ENCODE measurements at regions not wholly inside any gene's neighbourhood (a gene's known extent, or its start where the extent isn't known, plus 50 kb on each side); places are given as distances from the start of the nearest gene placed in this dataset.

DNA sequence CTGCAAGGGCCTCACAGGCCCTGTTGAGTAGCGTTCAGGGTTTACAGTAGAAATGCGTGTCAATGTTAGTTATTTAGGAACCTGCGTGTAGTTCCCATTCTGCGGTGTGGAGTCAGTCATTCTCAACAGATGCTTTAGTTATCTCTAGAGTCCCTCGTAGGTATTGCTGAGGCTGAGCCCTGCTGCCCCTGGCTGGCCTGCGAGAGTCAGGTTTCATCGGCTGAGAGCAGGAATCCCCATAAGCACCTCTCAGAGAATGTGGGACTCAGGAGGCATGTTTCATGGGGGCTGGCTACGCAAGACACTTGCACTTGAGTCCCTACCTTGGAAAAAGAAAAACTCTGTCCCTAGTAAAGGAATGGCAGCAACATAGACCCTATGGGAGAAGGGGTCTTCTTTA, 347.5 kb upstream of the ASIC2 start:
- DNase-seq (ENCODE audit: low read depth in 2 of 2), result no peak

DNA sequence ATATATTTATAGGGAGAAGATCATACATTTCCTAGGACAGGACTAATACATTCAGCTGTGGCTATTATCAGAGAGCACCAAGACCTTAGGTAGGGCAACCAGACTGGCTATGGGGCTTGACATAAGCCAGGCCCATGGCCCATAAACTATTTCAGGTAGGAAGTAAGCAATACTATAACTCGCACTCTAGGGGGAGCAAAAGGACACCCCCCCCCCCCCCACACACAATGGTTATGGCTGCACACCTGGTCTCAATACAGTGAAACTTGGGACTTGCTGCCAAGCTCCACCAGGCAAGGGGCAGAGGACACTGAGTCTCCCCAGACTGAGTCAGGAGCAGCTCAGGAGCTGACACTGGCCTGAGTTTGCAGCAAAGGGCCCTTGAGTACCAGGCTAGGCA, 348.9 kb upstream of the ASIC2 start:
- DNase-seq (ENCODE audit: low read depth in 2 of 2), result no peak

GRCh38 chr17:33647956-33648355, 354.9 kb upstream of the ASIC2 start:
- peak in 1 of 2 experiments; percentile 0 for DNase-seq (ENCODE audit: low read depth in 2 of 2)

DNA sequence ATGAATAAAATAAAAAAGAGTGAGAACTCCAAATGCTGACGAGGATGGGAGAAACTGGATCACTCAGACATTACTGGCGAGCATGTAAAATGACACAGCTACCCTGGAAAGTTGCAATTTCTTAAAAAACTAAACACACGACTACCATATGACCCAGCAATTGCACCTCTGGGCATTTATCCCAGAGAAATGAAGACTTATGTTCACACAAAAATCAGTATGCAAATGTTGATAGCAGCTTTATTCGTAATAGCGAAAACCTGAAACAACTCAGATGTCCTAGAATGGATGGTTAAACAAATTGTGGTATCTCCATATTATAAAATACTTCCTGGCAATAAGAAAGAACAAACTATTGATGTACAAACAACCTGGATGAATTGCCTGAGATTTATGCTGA, 357.2 kb upstream of the ASIC2 start:
- DNase-seq (ENCODE audit: low read depth in 2 of 2), result no peak

DNA sequence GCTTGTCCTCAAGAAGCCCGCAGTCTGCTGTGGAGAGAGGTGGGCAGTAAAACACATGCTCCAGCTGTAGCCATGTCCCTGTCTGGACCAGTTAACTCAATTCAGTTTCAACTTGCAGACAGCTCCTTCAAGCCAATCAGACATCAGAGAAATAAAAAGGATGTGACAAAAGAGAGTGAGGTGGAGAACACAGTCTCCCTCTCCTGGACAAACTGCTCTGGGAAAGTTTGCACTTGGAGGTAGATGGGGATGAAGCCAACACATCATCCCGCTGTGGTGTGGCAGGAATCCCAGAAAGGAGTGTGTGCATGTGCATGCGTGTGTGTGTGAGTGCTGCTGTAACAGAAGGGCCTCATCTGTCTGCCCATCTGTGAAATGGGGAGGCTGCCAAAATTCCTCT, 358.6 kb upstream of the ASIC2 start:
- no peak for DNase-seq (ENCODE audit: low read depth in 2 of 2)

GRCh38 chr17:33652731-33653398, 359.8 kb upstream of the ASIC2 start:
- no peak for DNase-seq (ENCODE audit: low read depth in 2 of 2)

DNA sequence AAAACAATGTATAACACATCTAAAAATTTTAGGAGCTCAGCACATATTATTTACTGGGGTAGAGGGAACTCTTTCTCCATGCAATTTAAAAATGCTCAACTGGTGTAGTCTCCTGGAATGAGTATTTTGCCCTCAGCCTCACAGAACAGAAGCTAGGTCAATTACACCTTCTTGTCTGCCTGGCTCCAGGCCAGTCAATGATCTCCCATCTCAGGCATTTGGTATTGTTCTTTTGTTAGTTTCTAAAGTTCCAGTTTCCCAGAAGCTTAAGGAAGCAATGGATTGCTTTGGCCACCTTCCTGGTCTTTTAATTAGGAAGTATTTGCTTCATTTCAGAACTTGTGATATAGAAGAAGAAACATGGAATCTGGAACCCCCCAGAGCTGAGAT, 360.3 kb upstream of the ASIC2 start:
- DNase-seq (ENCODE audit: low read depth in 2 of 2), result no peak

DNA sequence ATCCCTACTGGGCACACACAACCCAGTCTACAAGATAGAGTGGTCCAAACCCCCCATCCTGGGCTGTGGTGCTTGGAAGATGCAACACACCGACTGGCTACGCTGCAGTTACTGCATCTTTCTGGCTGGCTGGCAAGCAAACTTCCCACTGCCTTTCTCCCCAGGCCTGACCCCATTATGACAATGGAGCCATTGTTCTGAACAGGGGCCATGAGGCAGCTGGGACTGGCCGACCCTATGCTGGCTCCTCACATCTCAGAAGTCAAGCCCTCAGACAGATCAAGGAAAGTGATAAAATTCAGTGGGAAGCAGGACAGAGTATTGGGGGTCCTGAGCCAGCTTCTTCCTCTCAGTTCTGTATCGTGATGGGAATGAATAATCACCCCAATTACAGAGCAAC, 364.1 kb upstream of the ASIC2 start:
- no peak for DNase-seq (ENCODE audit: low read depth in 2 of 2)

DNA sequence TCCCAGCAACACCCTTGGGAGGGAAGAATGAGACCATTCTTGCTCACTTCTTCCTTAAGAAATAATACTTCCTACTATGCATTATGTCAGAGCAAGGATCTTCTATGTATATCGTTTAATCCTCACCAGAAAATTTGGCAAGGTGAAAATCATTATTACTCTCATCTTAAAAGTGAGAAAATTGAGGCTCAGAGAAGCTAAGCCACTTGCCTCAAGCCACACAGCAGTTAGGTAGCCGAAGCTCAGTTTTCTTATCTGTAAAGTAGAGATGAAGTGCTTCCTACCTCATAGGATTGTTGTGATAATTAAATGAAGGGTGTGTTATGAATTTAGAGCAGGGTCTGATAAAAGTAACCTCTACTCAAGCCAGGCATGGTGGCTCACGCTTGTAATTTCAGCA, 368.9 kb upstream of the ASIC2 start:
- no peak for DNase-seq (ENCODE audit: low read depth in 2 of 2)

GRCh38 chr17:33664116-33664840, 371.2 kb upstream of the ASIC2 start:
- DNase-seq (ENCODE audit: low read depth in 2 of 2), result no peak

DNA sequence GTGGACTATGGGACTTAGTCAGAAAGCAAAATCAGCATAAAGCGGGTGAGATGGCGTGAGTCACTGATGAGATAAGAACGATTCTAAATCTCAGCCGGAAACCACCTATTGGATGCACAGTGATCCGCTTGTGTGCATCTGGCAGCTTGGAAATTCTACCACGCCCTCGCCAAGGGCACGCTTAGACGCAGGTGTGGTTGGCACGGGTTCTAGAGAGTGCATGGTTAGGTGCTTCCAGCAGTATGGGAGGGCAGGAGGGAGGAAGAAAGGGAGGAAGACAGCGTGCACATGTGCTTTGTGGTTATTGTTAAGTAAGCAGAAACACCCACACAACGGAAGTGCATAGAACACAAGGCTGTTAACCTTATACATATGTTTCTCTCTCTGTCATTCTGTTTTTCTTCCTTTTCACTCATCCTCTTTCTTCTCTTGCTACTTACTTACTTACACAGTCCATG, 374.0 kb upstream of the ASIC2 start:
- peak in 1 of 2 experiments; percentile 11 for DNase-seq (ENCODE audit: low read depth in 2 of 2)

- no peak for DNase-seq (ENCODE audit: low read depth in 2 of 2)
Measured at GRCh38 chr17:33667671-33668070, 374.6 kb upstream of the ASIC2 start.

DNA sequence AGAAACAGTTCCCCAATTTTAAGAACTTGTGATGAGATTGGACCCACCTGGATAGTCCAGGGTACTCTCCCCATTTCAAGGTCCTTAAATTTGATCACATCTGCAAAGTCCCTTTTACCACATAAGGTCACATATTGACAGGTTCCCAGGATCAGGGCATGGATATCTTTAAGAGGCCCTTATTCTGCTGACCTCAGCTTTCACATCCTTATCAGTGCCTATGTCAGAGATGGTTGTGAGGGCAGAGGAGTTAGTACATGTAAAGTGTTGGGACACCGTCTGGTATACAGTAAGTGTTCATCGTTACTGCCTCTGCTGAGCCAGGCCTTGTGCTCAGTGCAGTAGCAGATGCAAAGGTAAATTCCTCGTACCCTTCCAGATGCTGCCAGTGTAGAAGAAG, 375.4 kb upstream of the ASIC2 start:
- DNase-seq (ENCODE audit: low read depth in 2 of 2), result no peak

- DNase-seq (ENCODE audit: low read depth in 2 of 2), result no peak
Measured at GRCh38 chr17:33671491-33671890, 378.4 kb upstream of the ASIC2 start.

DNA sequence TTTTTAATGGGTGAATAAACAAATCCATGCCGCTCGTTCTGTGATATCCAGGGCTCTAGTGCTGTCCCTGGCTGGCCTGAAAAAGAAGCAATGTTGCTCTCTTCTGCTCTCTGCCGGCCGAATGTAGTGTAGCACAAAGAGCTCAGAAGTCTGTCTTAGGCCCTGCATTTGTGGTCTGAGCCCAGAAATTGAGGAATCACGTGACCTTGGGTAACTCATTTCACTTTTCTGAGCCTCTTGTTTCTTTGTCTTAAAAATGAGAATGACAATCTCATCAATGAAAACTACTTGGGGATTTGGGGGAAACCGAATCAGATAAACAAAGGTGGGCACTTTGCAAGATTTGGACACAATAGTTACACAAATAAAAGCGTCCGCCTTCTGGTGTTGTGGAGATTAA, 381.6 kb upstream of the ASIC2 start:
- DNase-seq (ENCODE audit: low read depth in 2 of 2), result peak in 1 of 2 experiments; percentile 52

- DNase-seq (ENCODE audit: low read depth in 2 of 2), result no peak
Measured at GRCh38 chr17:33676444-33676843, 383.3 kb upstream of the ASIC2 start.

DNA sequence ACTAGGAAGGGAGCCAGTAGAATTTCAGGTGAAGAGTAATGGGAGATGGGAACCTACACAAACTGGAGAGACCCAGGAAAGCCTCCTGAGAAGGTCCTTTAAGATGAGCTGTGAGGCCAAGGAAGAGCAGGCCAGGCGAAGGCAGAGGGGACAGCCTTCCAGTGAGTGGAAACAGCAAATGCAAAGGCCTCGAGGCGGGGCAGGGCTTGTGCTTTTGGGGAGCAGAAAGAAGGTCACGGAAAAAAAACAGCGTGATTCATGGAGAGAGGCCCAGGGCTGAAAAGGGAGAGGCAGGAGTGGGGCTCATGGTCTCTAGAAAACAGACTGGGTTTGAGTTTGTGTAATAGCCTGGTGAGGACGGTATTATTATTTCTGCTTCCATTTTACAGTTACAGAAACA, 386.5 kb upstream of the ASIC2 start:
- DNase-seq (ENCODE audit: low read depth in 2 of 2), result no peak

GRCh38 chr17:33680472-33680871, 387.4 kb upstream of the ASIC2 start:
- DNase-seq (ENCODE audit: low read depth in 2 of 2), result no peak

- DNase-seq (ENCODE audit: low read depth in 2 of 2), result no peak
Measured at GRCh38 chr17:33682599-33682998, 389.5 kb upstream of the ASIC2 start.

GRCh38 chr17:33684735-33685134, 391.6 kb upstream of the ASIC2 start:
- DNase-seq (ENCODE audit: low read depth in 2 of 2), result no peak

DNA sequence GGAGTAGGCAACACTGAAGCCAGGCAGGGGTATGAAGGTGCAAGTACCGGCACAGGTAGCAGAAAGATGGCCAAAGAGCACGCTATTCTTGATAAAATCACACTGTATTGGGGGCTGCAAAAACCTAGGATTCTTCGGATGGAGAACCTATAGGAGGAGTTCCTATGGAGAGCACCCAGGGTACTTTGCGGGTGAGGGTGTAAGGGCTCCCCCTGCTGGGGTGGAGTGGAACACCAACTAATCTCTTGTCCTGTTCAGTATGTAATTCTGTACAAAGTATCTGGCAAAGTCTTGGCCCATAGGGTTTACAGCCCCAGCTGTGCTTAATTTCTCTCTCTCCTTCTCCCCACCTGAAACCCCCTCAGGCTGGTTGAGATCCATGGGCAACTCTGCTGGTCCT, 393.1 kb upstream of the ASIC2 start:
- DNase-seq (ENCODE audit: low read depth in 2 of 2), result peak in 1 of 2 experiments; percentile 12

DNA sequence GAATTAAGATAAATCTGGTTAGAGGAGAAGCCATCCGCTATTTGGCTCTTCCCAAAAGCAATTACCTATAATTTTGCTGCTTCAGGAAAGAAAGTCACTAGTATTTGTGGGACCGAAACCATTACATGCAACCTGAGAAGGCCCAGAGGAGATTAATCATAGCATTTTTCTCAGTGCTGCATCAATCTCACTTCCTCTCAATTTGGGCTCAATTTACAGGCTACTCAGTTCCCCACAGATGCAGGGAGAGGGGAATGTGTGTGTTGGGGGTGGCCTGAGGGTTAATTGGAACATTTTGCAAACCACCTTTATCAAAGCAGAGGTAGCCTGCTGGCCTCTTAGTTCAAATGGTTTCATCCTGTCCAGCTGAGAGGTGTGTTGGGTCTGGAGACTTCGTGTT, 394.7 kb upstream of the ASIC2 start:
- no peak for DNase-seq (ENCODE audit: low read depth in 2 of 2)

GRCh38 chr17:33688771-33689170, 395.7 kb upstream of the ASIC2 start:
- DNase-seq (ENCODE audit: low read depth in 2 of 2), result no peak

- DNase-seq (ENCODE audit: low read depth in 2 of 2), result no peak
Measured at GRCh38 chr17:33689725-33690124, 396.6 kb upstream of the ASIC2 start.

Measured in stimulated activated CD4-positive, alpha-beta T cell treated with anti-CD3 and anti-CD28 coated beads, Interleukin-12 subunit alpha, Interleukin-12 subunit beta, amount 100 ng/mL, for 24 hours (primary cell).